Activated CD8-positive, alpha-beta memory T cell treated with anti-CD3 and anti-CD28 coated beads, Interleukin-2, amount 10 ng/mL, durations not matched to agents 7 days and 5 days (primary cell): ENCODE measurements at regions not wholly inside any gene's neighbourhood (a gene's known extent, or its start where the extent isn't known, plus 50 kb on each side); places are given as distances from the start of the nearest gene placed in this dataset.
"Not testable (repeated sequence)": the region's sequence is repeated elsewhere in the genome, so short reads cannot be mapped to it uniquely, and the experiment has no call there.

ENCODE experiments used
- ATAC-seq: fragments of 150-1000 bp; cut with Tn5 transposase; one replicate; pipeline ENCODE4 v1.10.0; 2021; ENCODE audit warnings: moderate library complexity
- CTCF ChIA-PET: fragments of 350-600 bp; sonication (Branson Sonifier 250); formaldehyde crosslinking; loops from one replicate; lab custom pipeline; 2021; ENCODE audit warnings: antibody characterized with exemption; lab: Charles Lee
- DNase-seq: peaks from one replicate; pipeline ENCODE4 v3.0.0-alpha.2; 2020
- H3K27ac Mint-ChIP-seq: one replicate; pipeline ENCODE4 v1.8.0; 2021; ENCODE audit warnings: mild to moderate bottlenecking, mixed read lengths
- H3K27me3 Mint-ChIP-seq: one replicate; pipeline ENCODE4 v1.8.0; 2021; ENCODE audit warnings: mixed read lengths
- H3K36me3 Mint-ChIP-seq: one replicate; pipeline ENCODE4 v1.8.0; 2021; ENCODE audit warnings: mild to moderate bottlenecking, mixed read lengths
- H3K4me1 Mint-ChIP-seq: one replicate; pipeline ENCODE4 v1.8.0; 2021; ENCODE audit warnings: mixed read lengths
- H3K4me3 Mint-ChIP-seq: one replicate; pipeline ENCODE4 v1.8.0; 2021; ENCODE audit warnings: mild to moderate bottlenecking, moderate library complexity, mixed read lengths
- H3K9me3 Mint-ChIP-seq: one replicate; pipeline ENCODE4 v1.8.0; 2022; ENCODE audit warnings: low read depth, mixed read lengths

DNA sequence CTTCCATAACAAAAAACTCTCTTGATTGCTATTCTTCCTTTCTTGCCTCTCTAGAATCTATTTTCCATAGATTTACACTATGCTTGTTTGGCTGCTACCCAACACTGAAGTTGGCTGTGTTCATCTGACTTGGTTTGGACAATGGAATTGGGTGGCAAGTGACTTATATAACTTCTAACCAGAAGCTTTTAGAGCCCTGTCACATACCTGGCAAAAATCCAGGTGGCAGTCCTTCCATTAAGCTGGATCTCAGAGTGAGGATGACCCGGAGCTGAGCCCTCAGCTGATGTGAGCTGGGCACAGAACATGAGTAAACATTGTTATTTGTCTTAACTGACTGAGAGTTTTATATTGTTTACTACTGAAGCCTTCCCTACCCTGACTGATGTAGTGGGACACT lies 225.7 kb downstream of the TLR4 start:
- DNase-seq (no peak), ATAC-seq (no peak)
- Mint-ChIP-seq H3K36me3 (no peaks in the 10 kb centered on the region), H3K27me3 (no peaks in the 10 kb centered on the region), H3K4me3 (no peak overlapping the region), H3K9me3 (peaks cover 2% of the 10 kb centered on the region), H3K4me1 (no peaks in the 10 kb centered on the region), H3K27ac (no peak overlapping the region)
- CTCF ChIA-PET: interaction anchor here (2.3 kb wide), 1 partner anchor 13 kb away, joined by 5 read pairs; no protein-coding TSS in a partner anchor

DNA sequence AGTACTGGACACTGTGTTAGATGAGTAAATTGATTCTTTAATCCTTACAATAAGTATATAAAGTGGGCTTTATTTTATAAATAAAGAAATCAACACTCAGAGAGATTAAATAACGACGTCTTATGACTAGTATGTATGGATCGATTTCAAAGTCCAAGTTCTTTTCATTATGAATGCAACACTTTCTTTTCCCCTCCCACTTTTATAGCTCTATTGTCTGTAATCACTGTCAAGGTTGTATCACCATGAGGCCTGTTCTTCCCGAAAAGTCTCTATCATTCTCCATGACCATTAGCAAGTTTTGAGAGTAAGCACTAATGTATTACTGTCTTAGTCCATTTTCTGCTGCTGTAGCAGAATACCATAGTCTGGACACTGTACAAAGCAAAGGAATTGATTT lies 228.4 kb downstream of the TLR4 start:
- no peak overlapping the region for H3K27ac Mint-ChIP-seq
- peaks cover 2% of the 10 kb centered on the region for H3K9me3 Mint-ChIP-seq
- DNase-seq (no peak), ATAC-seq (no peak)
- CTCF ChIA-PET: no interaction called here
- no peaks in the 10 kb centered on the region for H3K4me1 Mint-ChIP-seq
- H3K36me3 Mint-ChIP-seq: no peaks in the 10 kb centered on the region
- H3K4me3 Mint-ChIP-seq: no peak overlapping the region
- no peaks in the 10 kb centered on the region for H3K27me3 Mint-ChIP-seq

GRCh38 chr9:117936185-117937130 lies 232.3 kb downstream of the TLR4 start:
- H3K27me3 Mint-ChIP-seq: no peaks in the 10 kb centered on the region
- no peaks in the 10 kb centered on the region for H3K4me1 Mint-ChIP-seq
- H3K4me3 Mint-ChIP-seq: no peak overlapping the region
- CTCF ChIA-PET: no interaction called here
- H3K36me3 Mint-ChIP-seq: no peaks in the 10 kb centered on the region
- ATAC-seq (no peak), DNase-seq (no peak)
- peaks cover 4% of the 10 kb centered on the region for H3K9me3 Mint-ChIP-seq
- no peak overlapping the region for H3K27ac Mint-ChIP-seq

GRCh38 chr9:117938086-117938485 lies 233.9 kb downstream of the TLR4 start:
- H3K36me3 Mint-ChIP-seq: no peaks in the 10 kb centered on the region
- no peak overlapping the region for H3K27ac Mint-ChIP-seq
- H3K4me3 Mint-ChIP-seq: no peak overlapping the region
- no peaks in the 10 kb centered on the region for H3K4me1 Mint-ChIP-seq
- DNase-seq: no peak
- peaks cover 3% of the 10 kb centered on the region for H3K9me3 Mint-ChIP-seq
- no peaks in the 10 kb centered on the region for H3K27me3 Mint-ChIP-seq
- CTCF ChIA-PET: no interaction called here
- no peak for ATAC-seq

- Mint-ChIP-seq H3K9me3 (peaks cover 3% of the 10 kb centered on the region), H3K4me3 (no peak overlapping the region), H3K27me3 (no peaks in the 10 kb centered on the region), H3K36me3 (no peaks in the 10 kb centered on the region), H3K27ac (no peak overlapping the region), H3K4me1 (no peaks in the 10 kb centered on the region)
- no peak for ATAC-seq
- CTCF ChIA-PET: no interaction called here
- DNase-seq: no peak
Measured at GRCh38 chr9:117938896-117939295, 234.7 kb downstream of the TLR4 start.

DNA sequence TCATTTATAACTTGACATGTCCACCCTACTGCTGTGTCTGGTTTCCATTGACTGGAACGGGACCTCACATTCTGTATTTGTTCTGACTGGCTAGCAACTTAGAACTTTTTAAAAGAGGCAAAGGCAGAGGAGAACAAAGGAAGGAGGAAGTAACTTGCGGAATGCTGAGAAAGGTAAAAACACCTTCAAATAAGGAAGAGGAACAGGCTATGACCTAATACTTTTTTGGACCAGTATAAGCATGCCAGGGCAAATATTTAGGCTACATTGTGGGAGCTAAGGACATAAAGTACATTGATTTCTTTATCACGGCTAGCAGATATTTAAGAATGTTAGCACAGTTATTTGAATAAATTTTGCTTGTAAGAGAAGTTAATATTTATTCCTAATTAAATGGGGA lies 240.5 kb downstream of the TLR4 start:
- H3K36me3 Mint-ChIP-seq, CTCF ChIA-PET, H3K9me3 Mint-ChIP-seq, H3K27me3 Mint-ChIP-seq, H3K4me1 Mint-ChIP-seq, H3K27ac Mint-ChIP-seq, ATAC-seq, DNase-seq, H3K4me3 Mint-ChIP-seq: not testable (repeated sequence)

DNA sequence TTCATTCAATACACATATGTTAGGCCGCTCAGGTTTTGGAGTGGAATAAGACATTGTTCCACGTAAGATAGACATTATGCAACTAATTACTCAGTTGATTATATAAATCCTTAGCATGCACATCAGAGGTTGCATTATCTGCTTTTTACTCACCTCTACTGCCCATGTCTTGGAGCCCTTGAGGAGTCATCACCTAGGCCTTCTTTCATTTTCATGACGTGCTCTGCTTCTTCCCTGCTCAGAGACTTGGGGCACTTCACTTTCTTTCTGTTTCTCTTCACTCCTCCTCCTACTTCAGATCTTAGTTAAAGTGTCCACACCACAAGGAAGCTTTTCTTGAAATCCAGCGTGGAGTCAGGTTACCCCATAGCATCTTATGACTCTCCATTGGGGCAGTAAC lies 241.1 kb downstream of the TLR4 start:
- no peaks in the 10 kb centered on the region for H3K27me3 Mint-ChIP-seq
- ATAC-seq: no peak
- CTCF ChIA-PET: no interaction called here

GRCh38 chr9:117951127-117951526 lies 246.9 kb downstream of the TLR4 start:
- H3K9me3 Mint-ChIP-seq: no peaks in the 10 kb centered on the region
- H3K27me3 Mint-ChIP-seq: no peaks in the 10 kb centered on the region
- H3K4me1 Mint-ChIP-seq: no peaks in the 10 kb centered on the region
- H3K27ac Mint-ChIP-seq: no peak overlapping the region
- ATAC-seq: no peak
- no peak for DNase-seq
- CTCF ChIA-PET: no interaction called here
- no peaks in the 10 kb centered on the region for H3K36me3 Mint-ChIP-seq
- no peak overlapping the region for H3K4me3 Mint-ChIP-seq

More for the DNA sequence above, 241.1 kb downstream of the TLR4 start:
- Mint-ChIP-seq H3K27ac (no peak overlapping the region), H3K9me3 (peaks cover 2% of the 10 kb centered on the region), H3K4me1 (no peaks in the 10 kb centered on the region), H3K36me3 (no peaks in the 10 kb centered on the region), H3K4me3 (no peak overlapping the region)
- DNase-seq: no peak

DNA sequence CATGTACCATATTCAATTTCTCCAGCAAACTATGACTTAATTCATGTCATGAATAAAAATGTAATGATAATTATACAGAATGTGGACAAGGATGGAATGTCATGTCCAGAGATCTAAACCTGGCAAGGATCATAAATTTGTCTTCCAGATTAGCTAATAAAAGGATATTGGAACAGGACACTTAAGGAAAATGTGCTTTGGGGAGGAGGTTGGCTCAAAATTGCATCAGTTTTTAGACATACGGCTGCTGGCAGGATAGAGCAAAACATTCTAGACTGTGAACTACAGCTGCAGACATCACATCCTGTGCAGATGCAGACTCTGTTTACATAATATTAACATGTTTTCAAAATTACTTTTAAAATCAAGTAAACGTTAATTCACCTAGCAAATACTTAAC lies 248.4 kb downstream of the TLR4 start:
- Mint-ChIP-seq H3K27me3 (no peaks in the 10 kb centered on the region), H3K4me1 (no peaks in the 10 kb centered on the region), H3K27ac (no peak overlapping the region), H3K36me3 (no peaks in the 10 kb centered on the region), H3K4me3 (no peak overlapping the region), H3K9me3 (no peaks in the 10 kb centered on the region)
- ATAC-seq (no peak), DNase-seq (no peak)
- CTCF ChIA-PET: no interaction called here

GRCh38 chr9:117957267-117957666 lies 253.1 kb downstream of the TLR4 start:
- Mint-ChIP-seq H3K4me1 (no peaks in the 10 kb centered on the region), H3K27me3 (no peaks in the 10 kb centered on the region), H3K9me3 (no peaks in the 10 kb centered on the region), H3K36me3 (no peaks in the 10 kb centered on the region), H3K27ac (no peak overlapping the region), H3K4me3 (no peak overlapping the region)
- ATAC-seq: no peak
- CTCF ChIA-PET: no interaction called here
- no peak for DNase-seq

DNA sequence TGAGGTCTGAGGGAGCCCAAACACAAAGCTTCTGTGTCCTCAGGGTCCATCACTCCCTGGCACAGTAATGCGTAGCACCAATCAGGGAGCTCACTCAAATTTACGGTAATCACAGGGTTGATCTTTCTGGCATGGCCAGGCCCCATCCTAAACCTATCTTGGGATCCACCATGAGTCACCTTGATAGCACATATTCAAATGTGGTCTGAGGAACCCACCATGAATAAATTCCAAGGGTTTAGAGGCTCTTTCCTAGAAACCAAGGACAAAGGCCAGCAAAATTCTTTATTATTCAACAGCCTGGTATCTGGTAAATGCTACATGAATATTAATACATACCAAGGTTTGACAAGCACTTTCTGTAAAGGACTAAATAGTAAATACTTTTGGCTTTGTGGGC lies 254.5 kb downstream of the TLR4 start:
- H3K9me3 Mint-ChIP-seq: no peaks in the 10 kb centered on the region
- DNase-seq: no peak
- no peak overlapping the region for H3K27ac Mint-ChIP-seq
- ATAC-seq: no peak
- H3K4me3 Mint-ChIP-seq: no peak overlapping the region
- H3K4me1 Mint-ChIP-seq: no peaks in the 10 kb centered on the region
- no peaks in the 10 kb centered on the region for H3K27me3 Mint-ChIP-seq
- no peaks in the 10 kb centered on the region for H3K36me3 Mint-ChIP-seq
- CTCF ChIA-PET: no interaction called here

- no peaks in the 10 kb centered on the region for H3K9me3 Mint-ChIP-seq
- H3K27me3 Mint-ChIP-seq: no peaks in the 10 kb centered on the region
- no peaks in the 10 kb centered on the region for H3K36me3 Mint-ChIP-seq
- CTCF ChIA-PET: no interaction called here
- no peak for DNase-seq
- H3K27ac Mint-ChIP-seq: no peak overlapping the region
- no peaks in the 10 kb centered on the region for H3K4me1 Mint-ChIP-seq
- no peak overlapping the region for H3K4me3 Mint-ChIP-seq
- ATAC-seq: no peak
Measured at GRCh38 chr9:117963493-117964090, 259.4 kb downstream of the TLR4 start.

- CTCF ChIA-PET: no interaction called here
- ATAC-seq: no peak
- H3K27me3 Mint-ChIP-seq: peaks cover 2% of the 10 kb centered on the region
- H3K36me3 Mint-ChIP-seq: no peaks in the 10 kb centered on the region
- H3K27ac Mint-ChIP-seq: no peak overlapping the region
- no peaks in the 10 kb centered on the region for H3K4me1 Mint-ChIP-seq
- no peak for DNase-seq
- H3K9me3 Mint-ChIP-seq: no peaks in the 10 kb centered on the region
- H3K4me3 Mint-ChIP-seq: no peak overlapping the region
Measured at GRCh38 chr9:117970276-117971050, 266.3 kb downstream of the TLR4 start.
